ENCODE measurements at regions not wholly inside any gene's neighbourhood (a gene's known extent, or its start where the extent isn't known, plus 50 kb on each side); places are given as distances from the start of the nearest gene placed in this dataset.

DNA sequence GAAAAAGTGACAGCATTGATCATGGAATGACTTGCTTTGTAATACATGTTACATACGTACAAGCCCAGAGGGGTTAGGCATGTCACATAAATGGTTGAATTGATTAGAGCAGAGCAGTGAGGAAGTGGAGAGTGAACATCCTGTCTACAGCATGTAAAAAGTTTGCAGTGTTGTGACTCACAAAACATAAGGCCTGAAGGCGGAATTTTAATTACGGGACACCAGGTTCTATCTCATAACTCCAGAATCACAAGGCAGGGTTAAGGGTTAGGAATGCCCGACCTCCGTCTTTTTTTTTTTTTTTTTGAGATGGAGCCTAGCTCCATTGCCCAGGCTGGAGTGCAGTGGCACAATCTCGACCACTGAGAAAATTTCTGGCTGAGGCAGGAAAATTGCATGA is 83.9 kb downstream of the MUC16 start:
- no peak overlapping the region for H3K18ac ChIP-seq (ENCODE audit: low read length)
- H3K4ac ChIP-seq (ENCODE audit: low read length) = no peak overlapping the region
- H3K4me2 ChIP-seq (ENCODE audit: insufficient read depth, low read length, poor library complexity, severe bottlenecking) = no peak overlapping the region
- peaks cover 0 to 1% of the 10 kb centered on the region in 2 donors for H3K4me1 ChIP-seq (ENCODE audit: control insufficient read depth in 2 of 2, insufficient read depth in 1 of 2, low read depth in 1 of 2, low read length in 2 of 2)
- no peak overlapping the region for H3K9ac ChIP-seq (ENCODE audit: low read depth, low read length, poor library complexity)
- no peak for DNase-seq (ENCODE audit: low spot score)
- H2BK15ac ChIP-seq (ENCODE audit: low read length) = no peak overlapping the region
- no peaks in the 10 kb centered on the region for H3K27me3 ChIP-seq (ENCODE audit: control insufficient read depth in 3 of 3, insufficient read depth in 3 of 3, low read depth in 1 of 3, low read length in 3 of 3)
- H4K91ac ChIP-seq (ENCODE audit: low read depth, low read length, poor library complexity) = no peak overlapping the region
- H3K4me3 ChIP-seq (ENCODE audit: low read length in 2 of 2) = no peak overlapping the region
- no peak overlapping the region for H2AFZ ChIP-seq (ENCODE audit: low read length)
- H2BK5ac ChIP-seq (ENCODE audit: low read length) = no peak overlapping the region
- H3K23ac ChIP-seq (ENCODE audit: low read depth, low read length, poor library complexity) = no peak overlapping the region
- H3K9me3 ChIP-seq (replicated peaks in 1 of 2; ENCODE audit: control insufficient read depth in 2 of 2, insufficient read depth in 1 of 2, low read depth in 1 of 2, low read length in 2 of 2) = peaks cover 0 to 27% of the 10 kb centered on the region in 2 donors
- no peak overlapping the region for H3K14ac ChIP-seq (ENCODE audit: low read length)
- H2BK12ac ChIP-seq (ENCODE audit: low read length) = no peak overlapping the region
- no peak overlapping the region for H4K8ac ChIP-seq (ENCODE audit: low read depth, low read length)
- no peak overlapping the region for H2BK120ac ChIP-seq (ENCODE audit: low read depth, low read length)
- no peaks in the 10 kb centered on the region for H3K36me3 ChIP-seq (replicated peaks in 1 of 2; ENCODE audit: control insufficient read depth in 2 of 2, insufficient read depth in 2 of 2, low read length in 2 of 2)
- WGBS, 2 donors (ENCODE audit: extremely low coverage in 2 of 2, insufficient read length in 2 of 2, insufficient replicate concordance in 1 of 2) = no CpG with 5 or more reads among the region's 6 CpGs
- no peaks in the 10 kb centered on the region for H3K79me1 ChIP-seq (ENCODE audit: low read depth, low read length)
- no peak overlapping the region for H2AK5ac ChIP-seq (ENCODE audit: low read depth, low read length)
- H3K27ac ChIP-seq (replicated peaks; ENCODE audit: low read length) = no peak overlapping the region

DNA sequence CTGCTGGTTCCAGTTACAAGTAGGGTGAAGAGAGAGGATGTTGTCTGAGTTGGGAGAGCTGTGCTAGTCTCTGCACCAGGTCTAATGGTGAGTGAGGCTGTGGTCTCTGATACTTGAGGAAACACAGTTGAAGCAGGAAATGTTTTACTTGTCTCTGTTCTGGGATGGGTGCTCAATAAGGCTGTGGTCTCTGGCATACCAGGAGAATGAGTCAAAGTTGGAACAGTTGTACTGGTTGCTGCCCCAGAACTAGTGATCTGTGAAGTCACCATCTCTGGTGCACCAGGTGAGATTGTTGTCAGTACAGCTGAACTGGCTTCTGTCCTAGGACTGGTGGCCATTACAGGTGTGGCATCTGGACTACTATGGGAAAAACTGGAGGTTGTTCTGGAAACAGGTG is 74.7 kb downstream of the MUC16 start:
- Histone ChIP-seq H3K4me1 (ENCODE audit: control insufficient read depth in 2 of 2, insufficient read depth in 1 of 2, low read depth in 1 of 2, low read length in 2 of 2) (no peaks in the 10 kb centered on the region), H2BK120ac (ENCODE audit: low read depth, low read length) (no peak overlapping the region), H2AK5ac (ENCODE audit: low read depth, low read length) (no peak overlapping the region), H2BK15ac (ENCODE audit: low read length) (no peak overlapping the region), H4K91ac (ENCODE audit: low read depth, low read length, poor library complexity) (no peak overlapping the region), H3K27ac (replicated peaks; ENCODE audit: low read length) (no peak overlapping the region), H3K79me1 (ENCODE audit: low read depth, low read length) (no peaks in the 10 kb centered on the region), H3K4ac (ENCODE audit: low read length) (no peak overlapping the region), H3K9me3 (replicated peaks in 1 of 2; ENCODE audit: control insufficient read depth in 2 of 2, insufficient read depth in 1 of 2, low read depth in 1 of 2, low read length in 2 of 2) (peaks cover 0 to 35% of the 10 kb centered on the region in 2 donors), H3K14ac (ENCODE audit: low read length) (no peak overlapping the region), H2BK12ac (ENCODE audit: low read length) (no peak overlapping the region), H3K4me3 (ENCODE audit: low read length in 2 of 2) (no peak overlapping the region), H3K9ac (ENCODE audit: low read depth, low read length, poor library complexity) (no peak overlapping the region), H2BK5ac (ENCODE audit: low read length) (no peak overlapping the region), H3K18ac (ENCODE audit: low read length) (no peak overlapping the region), H4K8ac (ENCODE audit: low read depth, low read length) (no peak overlapping the region), H3K4me2 (ENCODE audit: insufficient read depth, low read length, poor library complexity, severe bottlenecking) (no peak overlapping the region), H3K36me3 (replicated peaks in 1 of 2; ENCODE audit: control insufficient read depth in 2 of 2, insufficient read depth in 2 of 2, low read length in 2 of 2) (no peaks in the 10 kb centered on the region), H3K27me3 (ENCODE audit: control insufficient read depth in 3 of 3, insufficient read depth in 3 of 3, low read depth in 1 of 3, low read length in 3 of 3) (no peaks in the 10 kb centered on the region), H2AFZ (ENCODE audit: low read length) (no peak overlapping the region), H3K23ac (ENCODE audit: low read depth, low read length, poor library complexity) (no peak overlapping the region)
- DNase-seq (ENCODE audit: low spot score) = no peak

DNA sequence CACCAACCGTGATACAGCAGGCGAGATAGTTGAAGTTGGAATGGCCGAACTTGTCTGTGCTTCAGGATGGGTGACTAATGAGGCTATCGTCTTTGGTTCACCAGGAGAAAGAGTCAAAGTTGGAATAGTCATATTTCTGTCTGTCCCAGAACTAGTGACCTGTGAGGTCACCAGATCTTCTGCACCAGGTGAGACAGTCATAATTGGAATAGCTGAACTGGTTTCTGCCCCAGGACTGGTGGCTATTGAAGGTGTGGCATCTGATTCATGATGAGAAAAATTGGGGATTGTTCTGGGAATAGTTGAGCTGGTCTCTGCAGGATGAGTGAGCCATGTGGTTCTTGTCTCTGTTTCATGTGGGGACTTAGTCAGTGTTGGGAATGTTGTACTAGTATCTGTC is 71.6 kb downstream of the MUC16 start:
- H2BK15ac ChIP-seq (ENCODE audit: low read length) = no peak overlapping the region
- no peak overlapping the region for H3K18ac ChIP-seq (ENCODE audit: low read length)

More for the DNA sequence above, 71.6 kb downstream of the MUC16 start:
- H3K4ac ChIP-seq (ENCODE audit: low read length) = no peak overlapping the region
- no CpG with 5 or more reads among the region's 4 CpGs for WGBS, 2 donors (ENCODE audit: extremely low coverage in 2 of 2, insufficient read length in 2 of 2, insufficient replicate concordance in 1 of 2)
- H3K9me3 ChIP-seq (replicated peaks in 1 of 2; ENCODE audit: control insufficient read depth in 2 of 2, insufficient read depth in 1 of 2, low read depth in 1 of 2, low read length in 2 of 2) = peaks cover 0 to 34% of the 10 kb centered on the region in 2 donors
- no peak overlapping the region for H2BK120ac ChIP-seq (ENCODE audit: low read depth, low read length)
- no peak overlapping the region for H3K4me2 ChIP-seq (ENCODE audit: insufficient read depth, low read length, poor library complexity, severe bottlenecking)
- no peak overlapping the region for H2BK5ac ChIP-seq (ENCODE audit: low read length)
- no peak overlapping the region for H4K91ac ChIP-seq (ENCODE audit: low read depth, low read length, poor library complexity)
- no peaks in the 10 kb centered on the region for H3K36me3 ChIP-seq (replicated peaks in 1 of 2; ENCODE audit: control insufficient read depth in 2 of 2, insufficient read depth in 2 of 2, low read length in 2 of 2)
- no peak overlapping the region for H3K23ac ChIP-seq (ENCODE audit: low read depth, low read length, poor library complexity)
- no peaks in the 10 kb centered on the region for H3K79me1 ChIP-seq (ENCODE audit: low read depth, low read length)
- no peak overlapping the region for H4K8ac ChIP-seq (ENCODE audit: low read depth, low read length)
- H2AFZ ChIP-seq (ENCODE audit: low read length) = no peak overlapping the region
- H3K4me3 ChIP-seq (ENCODE audit: low read length in 2 of 2) = peak overlapping the region in 1 of 2 donors; percentile 20
- H2BK12ac ChIP-seq (ENCODE audit: low read length) = no peak overlapping the region
- no peak for DNase-seq (ENCODE audit: low spot score)
- no peak overlapping the region for H3K27ac ChIP-seq (replicated peaks; ENCODE audit: low read length)
- H3K27me3 ChIP-seq (ENCODE audit: control insufficient read depth in 3 of 3, insufficient read depth in 3 of 3, low read depth in 1 of 3, low read length in 3 of 3) = no peaks in the 10 kb centered on the region
- no peak overlapping the region for H2AK5ac ChIP-seq (ENCODE audit: low read depth, low read length)
- no peaks in the 10 kb centered on the region for H3K4me1 ChIP-seq (ENCODE audit: control insufficient read depth in 2 of 2, insufficient read depth in 1 of 2, low read depth in 1 of 2, low read length in 2 of 2)
- H3K14ac ChIP-seq (ENCODE audit: low read length) = no peak overlapping the region
- H3K9ac ChIP-seq (ENCODE audit: low read depth, low read length, poor library complexity) = no peak overlapping the region
